ENCODE measurements at regions not wholly inside any gene's neighbourhood (a gene's known extent, or its start where the extent isn't known, plus 50 kb on each side); places are given as distances from the start of the nearest gene placed in this dataset.

GRCh38 chr4:56737666-56738065, 56.6 kb upstream of the HOPX start:
- no peaks in the 10 kb centered on the region for H3K4me1 ChIP-seq
- H3K27ac ChIP-seq, result no peak overlapping the region
- H3K27me3 ChIP-seq, result no peaks in the 10 kb centered on the region
- no peak for TF ChIP-seq CTCF (IDR thresholded peaks at IDR 0.05)
- no peak for TF ChIP-seq POLR2A (IDR thresholded peaks at IDR 0.05)
- TF ChIP-seq EP300 (IDR thresholded peaks at IDR 0.05), result no peak
- no peak for TF ChIP-seq POLR2AphosphoS5 (IDR thresholded peaks at IDR 0.05)
- no peaks in the 10 kb centered on the region for H3K36me3 ChIP-seq
- H3K4me3 ChIP-seq, result no peak overlapping the region
- WGBS, 2 donors, result 81 to 86% methylated on average over 5 to 8 of the region's 8 CpGs
- no peaks in the 10 kb centered on the region for H3K9me3 ChIP-seq
- ATAC-seq (ENCODE audit: low FRiP score in 2 of 2) (no peak), DNase-seq (peak in 1 of 2 donors; percentile 33)

GRCh38 chr4:56733352-56733751, 52.3 kb upstream of the HOPX start:
- WGBS, 2 donors, result 92 to 96% methylated on average over 5 of the region's 5 CpGs
- no peaks in the 10 kb centered on the region for H3K27me3 ChIP-seq
- no peak overlapping the region for H3K27ac ChIP-seq
- H3K4me3 ChIP-seq, result no peak overlapping the region
- no peak for TF ChIP-seq POLR2A (IDR thresholded peaks at IDR 0.05)
- TF ChIP-seq POLR2AphosphoS5 (IDR thresholded peaks at IDR 0.05), result no peak
- H3K4me1 ChIP-seq, result peaks cover 12 to 19% (median 14%) of the 10 kb centered on the region in 4 donors
- ATAC-seq (ENCODE audit: low FRiP score in 2 of 2) (no peak), DNase-seq (no peak)
- no peaks in the 10 kb centered on the region for H3K36me3 ChIP-seq
- H3K9me3 ChIP-seq, result no peaks in the 10 kb centered on the region

- no peaks in the 10 kb centered on the region for H3K27me3 ChIP-seq
- no peak overlapping the region for H3K4me3 ChIP-seq
- no peaks in the 10 kb centered on the region for H3K36me3 ChIP-seq
- H3K27ac ChIP-seq, result peak overlapping the region in 1 of 4 donors; percentile 11
- H3K9me3 ChIP-seq, result no peaks in the 10 kb centered on the region
- no peak for DNase-seq
- whole genome bisulfite sequencing, 2 donors, result 60 to 70% methylated on average over 3 of the region's 3 CpGs
- TF ChIP-seq POLR2AphosphoS5 (IDR thresholded peaks at IDR 0.05) (no peak), POLR2A (IDR thresholded peaks at IDR 0.05) (no peak), EP300 (IDR thresholded peaks at IDR 0.05) (no peak), CTCF (IDR thresholded peaks at IDR 0.05) (no peak)
- H3K4me1 ChIP-seq, result peaks cover 17 to 26% (median 22%) of the 10 kb centered on the region in 4 donors
- ATAC-seq (ENCODE audit: low FRiP score in 2 of 2), result no peak
Observed at GRCh38 chr4:56732301-56732700, 51.2 kb upstream of the HOPX start.

- Histone ChIP-seq H3K36me3 (no peaks in the 10 kb centered on the region), H3K9me3 (no peaks in the 10 kb centered on the region), H3K4me1 (peaks cover 17 to 26% (median 22%) of the 10 kb centered on the region in 4 donors), H3K27ac (peak overlapping the region in 1 of 4 donors; percentile 11), H3K4me3 (no peak overlapping the region), H3K27me3 (no peaks in the 10 kb centered on the region)
- peak in 1 of 2 donors; percentile 75 for DNase-seq
- WGBS, 2 donors, result 35 to 44% methylated on average over 8 of the region's 8 CpGs
- TF ChIP-seq CTCF (IDR thresholded peaks at IDR 0.05) (peak in 1 of 6 experiments; percentile 11), POLR2AphosphoS5 (IDR thresholded peaks at IDR 0.05) (no peak)
- peak; percentile 58 to 73 for ATAC-seq (ENCODE audit: low FRiP score in 2 of 2)
Observed at GRCh38 chr4:56731857-56732256, 50.8 kb upstream of the HOPX start.

All from upper lobe of left lung (tissue), 6 donors.